ENCODE measurements at regions not wholly inside any gene's neighbourhood (a gene's known extent, or its start where the extent isn't known, plus 50 kb on each side); places are given as distances from the start of the nearest gene placed in this dataset.

- TF ChIP-seq CTCF (conservative IDR thresholded peaks at IDR 0.05 in 1 of 2, IDR thresholded peaks at IDR 0.05 in 1 of 2; ENCODE audit: low read depth in 1 of 2, low read length in 2 of 2) (no peak), EZH2 (IDR thresholded peaks at IDR 0.05; ENCODE audit: low read length, missing control alignments) (no peak)
These were observed 73.3 kb upstream of the PAX1 start for GRCh38 chr20:21632031-21632734.
